HepG2 (cell line): ENCODE measurements at regions not wholly inside any gene's neighbourhood (a gene's known extent, or its start where the extent isn't known, plus 50 kb on each side); places are given as distances from the start of the nearest gene placed in this dataset.

ENCODE experiments used
- AGO2 ChIP-seq: fragments of 200-400 bp; formaldehyde crosslinking; optimal IDR thresholded peaks from 2 replicates; pipeline ENCODE3; 2017; ENCODE audit warnings: mild to moderate bottlenecking, low read depth, low read length, moderate library complexity
- ARHGAP35 ChIP-seq: sonication (generic); formaldehyde crosslinking; IDR thresholded peaks from 2 replicates; pipeline ENCODE4 v1.9.0; 2022; ENCODE audit warnings: mild to moderate bottlenecking, inconsistent platforms, moderate library complexity, missing genetic modification reagents, borderline replicate concordance
- EEA1 ChIP-seq: sonication (generic); formaldehyde crosslinking; IDR thresholded peaks from 2 replicates; pipeline ENCODE4 v1.5.1; 2020; ENCODE audit warnings: mild to moderate bottlenecking, missing genetic modification reagents, borderline replicate concordance
- GTF2F1 ChIP-seq: fragments of 150-350 bp; IDR thresholded peaks from 2 replicates; pipeline ENCODE4 v1.6.1; 2014; ENCODE audit warnings: low read length
- IKZF4 ChIP-seq: sonication (generic); formaldehyde crosslinking; IDR thresholded peaks from 2 replicates; pipeline ENCODE4 v1.5.1; 2020; ENCODE audit warnings: borderline replicate concordance, mild to moderate bottlenecking, low read depth, missing genetic modification reagents; ENCODE audit errors: not compliant biosample characterization
- MATR3 ChIP-seq: sonication (generic); formaldehyde crosslinking; IDR thresholded peaks from 2 replicates; pipeline ENCODE4 v1.4.0; 2020; ENCODE audit warnings: missing genetic modification reagents
- NCOR1 ChIP-seq: fragments of 200-600 bp; sonication (generic); IDR thresholded peaks from 2 replicates; pipeline ENCODE4 v1.7.0; 2017; ENCODE audit warnings: antibody characterized with exemption, low read length, borderline replicate concordance
- PHF5A ChIP-seq: IDR thresholded peaks from one replicate; pipeline ENCODE4 v1.6.1; 2018; ENCODE audit warnings: low read depth, missing genetic modification reagents; ENCODE audit not compliant: unreplicated experiment
- SRSF4 ChIP-seq: fragments of 200-400 bp; formaldehyde crosslinking; IDR thresholded peaks from one replicate; pipeline ENCODE4 v1.6.1; 2018; ENCODE audit warnings: mild to moderate bottlenecking, low read depth, low read length, moderate library complexity; ENCODE audit not compliant: poor library complexity, severe bottlenecking
- ZFP62 ChIP-seq: sonication (generic); formaldehyde crosslinking; IDR thresholded peaks from 2 replicates; pipeline ENCODE4 v1.4.0; 2020; ENCODE audit warnings: missing genetic modification reagents
- ZFYVE20 ChIP-seq: sonication (generic); formaldehyde crosslinking; IDR thresholded peaks from 2 replicates; pipeline ENCODE4 v1.8.0; 2023; ENCODE audit warnings: low read depth, mild to moderate bottlenecking, moderate library complexity, missing genetic modification reagents, borderline replicate concordance
- ZNF607 ChIP-seq: sonication (generic); formaldehyde crosslinking; IDR thresholded peaks from 2 replicates; pipeline ENCODE4 v1.5.1; 2020; ENCODE audit warnings: missing genetic modification reagents, mild to moderate bottlenecking, borderline replicate concordance
- ZSCAN30 ChIP-seq: sonication (generic); formaldehyde crosslinking; IDR thresholded peaks from 2 replicates; pipeline ENCODE4 v1.5.0; 2020; ENCODE audit warnings: mild to moderate bottlenecking, missing genetic modification reagents
- ZSCAN9 ChIP-seq: IDR thresholded peaks from 2 replicates; pipeline ENCODE4 v1.6.1; 2016; ENCODE audit warnings: borderline replicate concordance
- TF ChIP-seq, protein P1 (sequence below): sonication (generic); formaldehyde crosslinking; IDR thresholded peaks from 2 replicates; pipeline ENCODE4 v1.8.0; 2022; ENCODE audit warnings: mild to moderate bottlenecking, missing genetic modification reagents, borderline replicate concordance
- TF ChIP-seq, protein P2 (sequence below): IDR thresholded peaks from 2 replicates; pipeline ENCODE4 v1.6.1; 2016; ENCODE audit warnings: missing genetic modification reagents, missing compliant biosample characterization
- TF ChIP-seq, protein P3 (sequence below): sonication (generic); formaldehyde crosslinking; IDR thresholded peaks from 2 replicates; pipeline ENCODE4 v1.4.0; 2020; ENCODE audit warnings: missing genetic modification reagents
- TF ChIP-seq, protein P4 (sequence below): sonication (generic); formaldehyde crosslinking; IDR thresholded peaks from 2 replicates; pipeline ENCODE4 v1.5.1; 2020; ENCODE audit warnings: mild to moderate bottlenecking, moderate library complexity, missing genetic modification reagents
- TF ChIP-seq, protein P5 (sequence below): fragments of 450-650 bp; IDR thresholded peaks from 2 replicates; pipeline ENCODE4 v1.6.1; 2017
- TF ChIP-seq, protein P6 (sequence below): IDR thresholded peaks from 2 replicates; pipeline ENCODE4 v1.6.1; 2016; ENCODE audit warnings: mild to moderate bottlenecking, missing biosample characterization, missing genetic modification reagents

DNA sequence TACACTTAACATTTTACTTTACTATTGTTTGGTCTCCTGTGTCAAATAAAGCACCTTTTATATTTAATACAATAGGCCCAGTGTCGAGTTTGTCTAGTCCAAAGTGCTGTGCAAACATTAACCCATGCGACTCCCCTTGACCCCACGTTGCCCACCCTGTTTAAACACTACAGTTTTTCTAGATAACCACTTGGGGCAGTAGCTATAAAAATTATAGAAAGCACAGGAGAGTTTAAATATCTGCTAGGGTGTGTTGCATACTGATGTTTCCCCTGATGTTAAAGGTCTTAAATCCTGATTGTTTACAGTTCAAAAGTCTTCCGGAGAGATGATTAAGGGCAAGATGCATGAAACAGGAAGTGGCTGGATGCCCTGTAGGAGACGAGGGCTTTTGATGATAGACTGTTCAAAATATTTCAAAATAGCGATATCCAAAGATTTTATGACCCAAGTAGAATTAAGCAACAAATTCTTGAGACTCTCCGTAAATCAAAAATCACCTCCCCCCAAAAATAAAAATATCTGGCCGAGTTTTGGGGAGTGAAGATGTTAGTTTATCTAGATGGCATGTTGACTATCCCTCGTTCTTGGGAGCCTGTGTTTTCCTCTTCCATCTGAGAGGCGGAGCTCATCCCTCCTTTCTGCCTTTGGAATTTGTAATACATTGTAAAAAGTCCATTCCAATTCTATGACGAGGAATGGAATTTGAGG lies 167.1 kb downstream of the FGF9 start (continued):
- TF ChIP-seq, protein P1, sequence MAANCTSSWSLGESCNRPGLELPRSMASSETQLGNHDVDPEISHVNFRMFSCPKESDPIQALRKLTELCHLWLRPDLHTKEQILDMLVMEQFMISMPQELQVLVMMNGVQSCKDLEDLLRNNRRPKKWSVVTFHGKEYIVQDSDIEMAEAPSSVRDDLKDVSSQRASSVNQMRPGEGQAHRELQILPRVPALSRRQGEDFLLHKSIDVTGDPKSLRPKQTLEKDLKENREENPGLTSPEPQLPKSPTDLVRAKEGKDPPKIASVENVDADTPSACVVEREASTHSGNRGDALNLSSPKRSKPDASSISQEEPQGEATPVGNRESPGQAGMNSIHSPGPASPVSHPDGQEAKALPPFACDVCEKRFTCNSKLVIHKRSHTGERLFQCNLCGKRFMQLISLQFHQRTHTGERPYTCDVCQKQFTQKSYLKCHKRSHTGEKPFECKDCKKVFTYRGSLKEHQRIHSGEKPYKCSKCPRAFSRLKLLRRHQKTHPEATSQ (CRISPR knock-in tag): no peak
- TF ChIP-seq ZSCAN30 (CRISPR knock-in tag) (no peak), ZSCAN9 (CRISPR knock-in tag) (no peak), ZNF607 (CRISPR knock-in tag) (no peak), PHF5A (CRISPR knock-in tag) (no peak), IKZF4 (CRISPR knock-in tag) (no peak), EEA1 (no peak), MATR3 (CRISPR knock-in tag) (no peak), NCOR1 (peak; percentile 82; the same call in 1 of the 2 replicates), GTF2F1 (no peak), SRSF4 (no peak), ZFP62 (CRISPR knock-in tag) (no peak), ZFYVE20 (CRISPR knock-in tag) (no peak), AGO2 (no peak), ARHGAP35 (no peak)
- TF ChIP-seq, protein P2, sequence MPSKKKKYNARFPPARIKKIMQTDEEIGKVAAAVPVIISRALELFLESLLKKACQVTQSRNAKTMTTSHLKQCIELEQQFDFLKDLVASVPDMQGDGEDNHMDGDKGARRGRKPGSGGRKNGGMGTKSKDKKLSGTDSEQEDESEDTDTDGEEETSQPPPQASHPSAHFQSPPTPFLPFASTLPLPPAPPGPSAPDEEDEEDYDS (CRISPR knock-in tag): no peak
- TF ChIP-seq, protein P3, sequence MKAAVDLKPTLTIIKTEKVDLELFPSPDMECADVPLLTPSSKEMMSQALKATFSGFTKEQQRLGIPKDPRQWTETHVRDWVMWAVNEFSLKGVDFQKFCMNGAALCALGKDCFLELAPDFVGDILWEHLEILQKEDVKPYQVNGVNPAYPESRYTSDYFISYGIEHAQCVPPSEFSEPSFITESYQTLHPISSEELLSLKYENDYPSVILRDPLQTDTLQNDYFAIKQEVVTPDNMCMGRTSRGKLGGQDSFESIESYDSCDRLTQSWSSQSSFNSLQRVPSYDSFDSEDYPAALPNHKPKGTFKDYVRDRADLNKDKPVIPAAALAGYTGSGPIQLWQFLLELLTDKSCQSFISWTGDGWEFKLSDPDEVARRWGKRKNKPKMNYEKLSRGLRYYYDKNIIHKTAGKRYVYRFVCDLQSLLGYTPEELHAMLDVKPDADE (CRISPR knock-in tag): no peak
- TF ChIP-seq, protein P4, sequence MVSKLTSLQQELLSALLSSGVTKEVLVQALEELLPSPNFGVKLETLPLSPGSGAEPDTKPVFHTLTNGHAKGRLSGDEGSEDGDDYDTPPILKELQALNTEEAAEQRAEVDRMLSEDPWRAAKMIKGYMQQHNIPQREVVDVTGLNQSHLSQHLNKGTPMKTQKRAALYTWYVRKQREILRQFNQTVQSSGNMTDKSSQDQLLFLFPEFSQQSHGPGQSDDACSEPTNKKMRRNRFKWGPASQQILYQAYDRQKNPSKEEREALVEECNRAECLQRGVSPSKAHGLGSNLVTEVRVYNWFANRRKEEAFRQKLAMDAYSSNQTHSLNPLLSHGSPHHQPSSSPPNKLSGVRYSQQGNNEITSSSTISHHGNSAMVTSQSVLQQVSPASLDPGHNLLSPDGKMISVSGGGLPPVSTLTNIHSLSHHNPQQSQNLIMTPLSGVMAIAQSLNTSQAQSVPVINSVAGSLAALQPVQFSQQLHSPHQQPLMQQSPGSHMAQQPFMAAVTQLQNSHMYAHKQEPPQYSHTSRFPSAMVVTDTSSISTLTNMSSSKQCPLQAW (CRISPR knock-in tag): no peak
- TF ChIP-seq, protein P5, sequence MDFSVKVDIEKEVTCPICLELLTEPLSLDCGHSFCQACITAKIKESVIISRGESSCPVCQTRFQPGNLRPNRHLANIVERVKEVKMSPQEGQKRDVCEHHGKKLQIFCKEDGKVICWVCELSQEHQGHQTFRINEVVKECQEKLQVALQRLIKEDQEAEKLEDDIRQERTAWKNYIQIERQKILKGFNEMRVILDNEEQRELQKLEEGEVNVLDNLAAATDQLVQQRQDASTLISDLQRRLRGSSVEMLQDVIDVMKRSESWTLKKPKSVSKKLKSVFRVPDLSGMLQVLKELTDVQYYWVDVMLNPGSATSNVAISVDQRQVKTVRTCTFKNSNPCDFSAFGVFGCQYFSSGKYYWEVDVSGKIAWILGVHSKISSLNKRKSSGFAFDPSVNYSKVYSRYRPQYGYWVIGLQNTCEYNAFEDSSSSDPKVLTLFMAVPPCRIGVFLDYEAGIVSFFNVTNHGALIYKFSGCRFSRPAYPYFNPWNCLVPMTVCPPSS: no peak
- TF ChIP-seq, protein P6, sequence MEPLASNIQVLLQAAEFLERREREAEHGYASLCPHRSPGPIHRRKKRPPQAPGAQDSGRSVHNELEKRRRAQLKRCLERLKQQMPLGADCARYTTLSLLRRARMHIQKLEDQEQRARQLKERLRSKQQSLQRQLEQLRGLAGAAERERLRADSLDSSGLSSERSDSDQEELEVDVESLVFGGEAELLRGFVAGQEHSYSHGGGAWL (CRISPR knock-in tag): no peak
